ENCODE measurements at regions not wholly inside any gene's neighbourhood (a gene's known extent, or its start where the extent isn't known, plus 50 kb on each side); places are given as distances from the start of the nearest gene placed in this dataset.

- no peak for TF ChIP-seq POLR2AphosphoS5 (IDR thresholded peaks at IDR 0.05; ENCODE audit: low read depth, low read length)
- TF ChIP-seq CTCF (IDR thresholded peaks at IDR 0.05), result no peak
These were observed 525.8 kb upstream of the FBXO33 start for GRCh38 chr14:39957987-39958386.

All from Panc1 (cell line).